GM12878 (cell line): ENCODE measurements at regions not wholly inside any gene's neighbourhood (a gene's known extent, or its start where the extent isn't known, plus 50 kb on each side); places are given as distances from the start of the nearest gene placed in this dataset.

ENCODE experiments used
- ATAC-seq: fragments of 200-7000 bp; cut with Tn5 transposase; 3 replicates; pipeline ENCODE4 v1.9.1; 2020; ENCODE audit warnings: mild to moderate bottlenecking, moderate library complexity
- BruUV-seq: library from RNA; stranded (reverse); fragments of 400-500 nt; replicated peaks from 2 replicates; lab custom pipeline; 2021; lab: Mats Ljungman, UMichigan
- CTCF ChIA-PET: fragments of 300-600 bp; sonication (Branson Sonifier 250); formaldehyde crosslinking; extraction: SDS; loops from one replicate; lab custom pipeline; 2021; ENCODE audit warnings: inconsistent platforms; lab: Yijun Ruan, JAX
- POLR2A ChIA-PET: fragments of 350-600 bp; formaldehyde crosslinking; extraction: SDS; loops from one replicate; lab custom pipeline; 2021; ENCODE audit warnings: inconsistent platforms; lab: Charles Lee
- RAD21 ChIA-PET: fragments of 300-600 bp; sonication (Branson Sonifier 250); formaldehyde crosslinking; loops from one replicate; lab custom pipeline; 2023; ENCODE audit warnings: antibody characterized with exemption; ENCODE audit not compliant: unreplicated experiment; lab: Charles Lee
- SMC1A ChIA-PET: fragments of 300-600 bp; sonication (Branson Sonifier 250); formaldehyde crosslinking; loops from one replicate; lab custom pipeline; 2023; ENCODE audit not compliant: unreplicated experiment, uncharacterized antibody; lab: Charles Lee
- DNase-seq: peaks from one replicate; pipeline ENCODE4 v3.0.0-alpha.2; 2011; ENCODE audit warnings: low read depth, low spot score
- FAIRE-seq: peaks from 3 replicates; lab custom pipeline; 2011; peaks lifted over from hg19 to GRCh38; lab: Jason Lieb, UNC
- H2AFZ ChIP-seq: 2 replicates; pipeline ENCODE4 v1.6.0; 2011; ENCODE audit warnings: low read depth, low read length, control low read depth; ENCODE audit not compliant: control insufficient read depth
- H3K27ac ChIP-seq: 2 replicates; pipeline ENCODE4 v1.5.1; 2011; ENCODE audit warnings: control low read depth; ENCODE audit not compliant: control insufficient read depth, insufficient read depth
- H3K27me3 ChIP-seq, 2 experiments: replicated peaks in 1 of 2; 2 replicates each; pipeline versions ENCODE4 v1.6.0 to v1.6.1; 2011; ENCODE audit warnings: low read length in 1 of 2; ENCODE audit not compliant: control insufficient read depth in 2 of 2, insufficient read depth in 2 of 2
- H3K36me3 ChIP-seq, 2 experiments: 2 replicates each; pipeline ENCODE4 v1.5.1; 2011; ENCODE audit warnings: low read length in 1 of 2; ENCODE audit not compliant: control insufficient read depth in 2 of 2, insufficient read depth in 2 of 2
- H3K4me1 ChIP-seq: 2 replicates; pipeline ENCODE4 v1.6.1; 2011; ENCODE audit warnings: mild to moderate bottlenecking, low read length, moderate library complexity, mixed read lengths; ENCODE audit not compliant: control insufficient read depth, insufficient read depth
- H3K4me2 ChIP-seq: 2 replicates; pipeline ENCODE4 v1.6.0; 2011; ENCODE audit warnings: control low read depth; ENCODE audit not compliant: control insufficient read depth, insufficient read depth
- H3K4me3 ChIP-seq: fragments of 200-600 bp; sonication (generic); 2 replicates; pipeline ENCODE4 v1.5.1; 2016
- H3K79me2 ChIP-seq: 2 replicates; pipeline ENCODE4 v1.6.0; 2011; ENCODE audit warnings: low read length; ENCODE audit not compliant: control insufficient read depth, insufficient read depth
- H3K9ac ChIP-seq: 2 replicates; pipeline ENCODE4 v1.8.0; 2011; ENCODE audit warnings: low read length, control low read depth, mixed read lengths; ENCODE audit not compliant: control insufficient read depth, insufficient read depth
- H3K9me3 ChIP-seq: replicated peaks from 3 replicates; pipeline ENCODE4 v1.5.1; 2011; ENCODE audit warnings: mild to moderate bottlenecking, low read length; ENCODE audit not compliant: control insufficient read depth, insufficient read depth
- H4K20me1 ChIP-seq: 2 replicates; pipeline ENCODE4 v1.6.0; 2011; ENCODE audit not compliant: control insufficient read depth, insufficient read depth
- ETV6 ChIP-seq, 2 experiments: fragments of 450-650 bp in 1 of 2; IDR thresholded peaks in 1 of 2; conservative IDR thresholded peaks in 1 of 2; 2 replicates each; pipeline ENCODE4 v1.6.1; 2014; ENCODE audit warnings: antibody characterized with exemption in 1 of 2, borderline replicate concordance in 1 of 2, low read depth in 1 of 2, mild to moderate bottlenecking in 1 of 2, moderate library complexity in 1 of 2
- HDAC2 ChIP-seq: fragments of 200-600 bp; sonication (generic); IDR thresholded peaks from 2 replicates; pipeline ENCODE4 v1.6.1; 2017
- HDAC6 ChIP-seq: fragments of 200-600 bp; sonication (generic); IDR thresholded peaks from one replicate; pipeline ENCODE4 v1.8.0; 2017; ENCODE audit warnings: antibody characterized with exemption; ENCODE audit not compliant: unreplicated experiment
- MYB ChIP-seq: fragments of 150-350 bp; IDR thresholded peaks from 2 replicates; pipeline ENCODE4 v1.6.1; 2014; ENCODE audit warnings: mild to moderate bottlenecking, low read depth, low read length, borderline replicate concordance
- NBN ChIP-seq: fragments of 450-650 bp; IDR thresholded peaks from 2 replicates; pipeline ENCODE4 v1.6.1; 2016
- NFIC ChIP-seq: IDR thresholded peaks from 2 replicates; pipeline ENCODE4 v1.6.1; 2012; ENCODE audit warnings: low read depth, mild to moderate bottlenecking, inconsistent platforms, low read length, moderate library complexity
- POLR2AphosphoS5 ChIP-seq: IDR thresholded peaks from 2 replicates; pipeline ENCODE4 v1.6.1; 2011; ENCODE audit warnings: mild to moderate bottlenecking, low read length, inconsistent platforms
- RCOR1 ChIP-seq: conservative IDR thresholded peaks from 2 replicates; pipeline ENCODE4 v1.6.1; 2012; ENCODE audit warnings: low read depth, low read length, improper control_type of control experiment
- STAT3 ChIP-seq: IDR thresholded peaks from 2 replicates; pipeline ENCODE4 v1.6.1; 2011; ENCODE audit warnings: low read depth, low read length, improper control_type of control experiment
- SUPT20H ChIP-seq: IDR thresholded peaks from 2 replicates; pipeline ENCODE4 v1.6.1; 2011; ENCODE audit warnings: low read depth, mild to moderate bottlenecking, low read length, moderate library complexity, borderline replicate concordance; ENCODE audit not compliant: control insufficient read depth
- WGBS: methylation state at CpG from one replicate; pipeline ENCODE4 v1.1.6; 2016; ENCODE audit warnings: low lambda C conversion rate; ENCODE audit not compliant: insufficient replicate concordance, insufficient coverage; ENCODE audit errors: missing lambda C conversion rate; 5-methylcytosine and 5-hydroxymethylcytosine counted together
- in situ Hi-C: fragments of 300-500 bp; cut with MboI; formaldehyde crosslinking; loops from 9 replicates; pipeline ENCODE4 v1.14.3; 2018; ENCODE audit warnings: mixed read lengths
- intact Hi-C: fragments of 100-400 bp; cut with micrococcal nuclease; formaldehyde crosslinking; loops from one replicate; pipeline ENCODE4 v1.14.2; 2022; ENCODE audit not compliant: unreplicated experiment
- TF ChIP-seq, protein P1 (sequence below): IDR thresholded peaks from 2 replicates; pipeline ENCODE4 v1.6.1; 2011; ENCODE audit warnings: borderline replicate concordance, low read depth, mild to moderate bottlenecking, moderate library complexity, low read length; ENCODE audit not compliant: insufficient read depth, poor library complexity, severe bottlenecking
- TF ChIP-seq, protein P2 (sequence below), 3 experiments: IDR thresholded peaks in 2 of 3; conservative IDR thresholded peaks in 1 of 3; 2 replicates each; pipeline ENCODE4 v1.5.1; 2011; ENCODE audit warnings: low read depth in 3 of 3, low read length in 3 of 3, mild to moderate bottlenecking in 3 of 3, control low read depth in 2 of 3, moderate library complexity in 2 of 3, inconsistent platforms in 1 of 3, mixed read lengths in 1 of 3; ENCODE audit not compliant: control insufficient read depth in 2 of 3, insufficient read depth in 1 of 3; ENCODE audit errors: extremely low read depth in 1 of 3
- TF ChIP-seq, protein P3 (sequence below): fragments of 450-650 bp; IDR thresholded peaks from 2 replicates; pipeline ENCODE4 v1.6.1; 2017; ENCODE audit warnings: mild to moderate bottlenecking, low read depth, inconsistent platforms; ENCODE audit not compliant: poor library complexity, severe bottlenecking
- TF ChIP-seq, protein P4 (sequence below): fragments of 450-650 bp; IDR thresholded peaks from 2 replicates; pipeline ENCODE4 v1.6.1; 2017; ENCODE audit warnings: borderline replicate concordance

DNA sequence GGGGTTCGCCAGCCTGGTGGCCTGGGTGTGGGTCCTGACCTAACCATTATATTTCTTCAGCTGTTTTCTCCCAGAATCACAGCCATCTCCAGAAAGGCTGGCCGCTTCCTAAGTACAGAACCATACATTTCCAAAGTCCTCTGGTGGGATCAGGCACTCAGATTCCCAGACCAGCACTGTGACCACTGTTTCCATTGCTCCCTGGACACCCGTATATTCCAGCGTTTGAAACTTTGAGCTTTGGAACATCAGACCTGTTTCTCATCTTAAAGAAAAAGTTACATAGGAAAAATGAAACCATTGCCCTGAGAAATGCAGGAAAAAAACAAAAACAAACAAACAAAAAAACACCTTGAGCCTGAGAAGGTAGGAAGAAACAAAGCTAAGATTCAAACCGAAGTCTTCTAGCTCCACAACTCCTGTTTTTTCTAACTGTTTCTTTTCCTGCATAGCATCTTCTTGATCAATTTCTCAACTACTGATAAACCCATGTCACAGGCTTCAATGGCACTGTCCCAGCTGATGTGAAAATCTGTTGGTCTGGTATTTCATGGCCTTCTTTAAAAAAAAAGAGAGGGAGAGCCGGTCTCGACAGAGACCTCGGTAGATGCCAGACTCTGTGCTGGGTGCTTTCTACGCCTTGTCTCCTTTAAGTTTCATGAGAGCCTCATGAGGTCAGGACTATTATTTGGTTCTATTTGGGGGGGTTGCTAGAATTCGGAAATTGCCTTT is 221.3 kb downstream of the TOMM20 start:
- no peaks in the 10 kb centered on the region for H3K36me3 ChIP-seq
- ChIA-PET SMC1A (interaction anchor here (0.6 to 2.8 kb wide), 4 partner anchors 13 to 176 kb away, joined by 3 to 11 read pairs (median 3); no protein-coding TSS in a partner anchor), RAD21 (no interaction called here), POLR2A (no interaction called here), CTCF (interaction anchor here (0.7 to 1.7 kb wide), 5 partner anchors 9 to 296 kb away, joined by 3 to 6 read pairs (median 3); no protein-coding TSS in a partner anchor)
- in situ Hi-C loops = no loop called here
- FAIRE-seq (no peak), ATAC-seq (no peak), DNase-seq (no peak)
- no peak overlapping the region for H3K27ac ChIP-seq
- H4K20me1 ChIP-seq = no peaks in the 10 kb centered on the region
- WGBS = 87% methylated on average over 10 of the region's 10 CpGs
- H3K9me3 ChIP-seq = no peaks in the 10 kb centered on the region
- no TSS peak for BruUV-seq
- H3K4me3 ChIP-seq = no peak overlapping the region
- TF ChIP-seq MYB (no peak), NFIC (no peak), HDAC6 (no peak), NBN (no peak), SUPT20H (no peak), STAT3 (no peak), POLR2AphosphoS5 (no peak), ETV6 (conservative IDR thresholded peaks at IDR 0.05 in 1 of 2, IDR thresholded peaks at IDR 0.05 in 1 of 2; ENCODE audit: borderline replicate concordance in 1 of 2, low read depth in 1 of 2) (no peak), HDAC2 (no peak), RCOR1 (no peak)
- TF ChIP-seq, protein P1, sequence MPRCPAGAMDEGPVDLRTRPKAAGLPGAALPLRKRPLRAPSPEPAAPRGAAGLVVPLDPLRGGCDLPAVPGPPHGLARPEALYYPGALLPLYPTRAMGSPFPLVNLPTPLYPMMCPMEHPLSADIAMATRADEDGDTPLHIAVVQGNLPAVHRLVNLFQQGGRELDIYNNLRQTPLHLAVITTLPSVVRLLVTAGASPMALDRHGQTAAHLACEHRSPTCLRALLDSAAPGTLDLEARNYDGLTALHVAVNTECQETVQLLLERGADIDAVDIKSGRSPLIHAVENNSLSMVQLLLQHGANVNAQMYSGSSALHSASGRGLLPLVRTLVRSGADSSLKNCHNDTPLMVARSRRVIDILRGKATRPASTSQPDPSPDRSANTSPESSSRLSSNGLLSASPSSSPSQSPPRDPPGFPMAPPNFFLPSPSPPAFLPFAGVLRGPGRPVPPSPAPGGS = no peak
- TF ChIP-seq, protein P2, sequence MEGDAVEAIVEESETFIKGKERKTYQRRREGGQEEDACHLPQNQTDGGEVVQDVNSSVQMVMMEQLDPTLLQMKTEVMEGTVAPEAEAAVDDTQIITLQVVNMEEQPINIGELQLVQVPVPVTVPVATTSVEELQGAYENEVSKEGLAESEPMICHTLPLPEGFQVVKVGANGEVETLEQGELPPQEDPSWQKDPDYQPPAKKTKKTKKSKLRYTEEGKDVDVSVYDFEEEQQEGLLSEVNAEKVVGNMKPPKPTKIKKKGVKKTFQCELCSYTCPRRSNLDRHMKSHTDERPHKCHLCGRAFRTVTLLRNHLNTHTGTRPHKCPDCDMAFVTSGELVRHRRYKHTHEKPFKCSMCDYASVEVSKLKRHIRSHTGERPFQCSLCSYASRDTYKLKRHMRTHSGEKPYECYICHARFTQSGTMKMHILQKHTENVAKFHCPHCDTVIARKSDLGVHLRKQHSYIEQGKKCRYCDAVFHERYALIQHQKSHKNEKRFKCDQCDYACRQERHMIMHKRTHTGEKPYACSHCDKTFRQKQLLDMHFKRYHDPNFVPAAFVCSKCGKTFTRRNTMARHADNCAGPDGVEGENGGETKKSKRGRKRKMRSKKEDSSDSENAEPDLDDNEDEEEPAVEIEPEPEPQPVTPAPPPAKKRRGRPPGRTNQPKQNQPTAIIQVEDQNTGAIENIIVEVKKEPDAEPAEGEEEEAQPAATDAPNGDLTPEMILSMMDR (IDR thresholded peaks at IDR 0.05 in 2 of 3, conservative IDR thresholded peaks at IDR 0.05 in 1 of 3; ENCODE audit: control insufficient read depth in 2 of 3, extremely low read depth in 1 of 3, insufficient read depth in 1 of 3, low read depth in 3 of 3, low read length in 3 of 3) = no peak
- TF ChIP-seq, protein P3, sequence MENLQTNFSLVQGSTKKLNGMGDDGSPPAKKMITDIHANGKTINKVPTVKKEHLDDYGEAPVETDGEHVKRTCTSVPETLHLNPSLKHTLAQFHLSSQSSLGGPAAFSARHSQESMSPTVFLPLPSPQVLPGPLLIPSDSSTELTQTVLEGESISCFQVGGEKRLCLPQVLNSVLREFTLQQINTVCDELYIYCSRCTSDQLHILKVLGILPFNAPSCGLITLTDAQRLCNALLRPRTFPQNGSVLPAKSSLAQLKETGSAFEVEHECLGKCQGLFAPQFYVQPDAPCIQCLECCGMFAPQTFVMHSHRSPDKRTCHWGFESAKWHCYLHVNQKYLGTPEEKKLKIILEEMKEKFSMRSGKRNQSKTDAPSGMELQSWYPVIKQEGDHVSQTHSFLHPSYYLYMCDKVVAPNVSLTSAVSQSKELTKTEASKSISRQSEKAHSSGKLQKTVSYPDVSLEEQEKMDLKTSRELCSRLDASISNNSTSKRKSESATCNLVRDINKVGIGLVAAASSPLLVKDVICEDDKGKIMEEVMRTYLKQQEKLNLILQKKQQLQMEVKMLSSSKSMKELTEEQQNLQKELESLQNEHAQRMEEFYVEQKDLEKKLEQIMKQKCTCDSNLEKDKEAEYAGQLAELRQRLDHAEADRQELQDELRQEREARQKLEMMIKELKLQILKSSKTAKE = no peak
- TF ChIP-seq, protein P4, sequence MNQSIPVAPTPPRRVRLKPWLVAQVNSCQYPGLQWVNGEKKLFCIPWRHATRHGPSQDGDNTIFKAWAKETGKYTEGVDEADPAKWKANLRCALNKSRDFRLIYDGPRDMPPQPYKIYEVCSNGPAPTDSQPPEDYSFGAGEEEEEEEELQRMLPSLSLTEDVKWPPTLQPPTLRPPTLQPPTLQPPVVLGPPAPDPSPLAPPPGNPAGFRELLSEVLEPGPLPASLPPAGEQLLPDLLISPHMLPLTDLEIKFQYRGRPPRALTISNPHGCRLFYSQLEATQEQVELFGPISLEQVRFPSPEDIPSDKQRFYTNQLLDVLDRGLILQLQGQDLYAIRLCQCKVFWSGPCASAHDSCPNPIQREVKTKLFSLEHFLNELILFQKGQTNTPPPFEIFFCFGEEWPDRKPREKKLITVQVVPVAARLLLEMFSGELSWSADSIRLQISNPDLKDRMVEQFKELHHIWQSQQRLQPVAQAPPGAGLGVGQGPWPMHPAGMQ = no peak
- H2AFZ ChIP-seq = no peak overlapping the region
- no peak overlapping the region for H3K9ac ChIP-seq
- H3K79me2 ChIP-seq = no peaks in the 10 kb centered on the region
- H3K4me1 ChIP-seq = peaks cover 6% of the 10 kb centered on the region
- intact Hi-C loops = no loop called here
- H3K4me2 ChIP-seq = no peak overlapping the region
- H3K27me3 ChIP-seq = no peaks in the 10 kb centered on the region
